Ishikawa (cell line): ENCODE measurements at regions not wholly inside any gene's neighbourhood (a gene's known extent, or its start where the extent isn't known, plus 50 kb on each side); places are given as distances from the start of the nearest gene placed in this dataset.

Experiments used
- CEBPB ChIP-seq: IDR thresholded peaks from 2 replicates; pipeline ENCODE4 v1.6.1; 2012
- CREB1 ChIP-seq: IDR thresholded peaks from 2 replicates; pipeline ENCODE4 v1.6.1; 2012; ENCODE audit warnings: low read depth
- EGR1 ChIP-seq: IDR thresholded peaks from 2 replicates; pipeline ENCODE4 v1.6.1; 2012
- EP300 ChIP-seq: IDR thresholded peaks from 2 replicates; pipeline ENCODE4 v1.6.1; 2012; ENCODE audit warnings: borderline replicate concordance
- FOXM1 ChIP-seq: IDR thresholded peaks from 2 replicates; pipeline ENCODE4 v1.6.1; 2012; ENCODE audit warnings: low read depth, borderline replicate concordance
- NFIC ChIP-seq: IDR thresholded peaks from 2 replicates; pipeline ENCODE4 v1.6.1; 2012
- RAD21 ChIP-seq: IDR thresholded peaks from 2 replicates; pipeline ENCODE4 v1.6.1; 2012; ENCODE audit warnings: low read depth
- TAF1 ChIP-seq: IDR thresholded peaks from 2 replicates; pipeline ENCODE4 v1.6.1; 2012; ENCODE audit warnings: low read depth, mild to moderate bottlenecking
- TCF12 ChIP-seq: IDR thresholded peaks from 2 replicates; pipeline ENCODE4 v1.6.1; 2012; ENCODE audit warnings: low read depth
- TEAD4 ChIP-seq: IDR thresholded peaks from 2 replicates; pipeline ENCODE4 v1.6.1; 2012
- YY1 ChIP-seq: IDR thresholded peaks from 2 replicates; pipeline ENCODE4 v1.6.1; 2012; ENCODE audit warnings: low read depth
- ZBTB7A ChIP-seq: IDR thresholded peaks from 2 replicates; pipeline ENCODE4 v1.6.1; 2012; ENCODE audit warnings: low read depth
- TF ChIP-seq, protein P1 (sequence below): IDR thresholded peaks from 2 replicates; pipeline ENCODE4 v1.6.1; 2012
- TF ChIP-seq, protein P2 (sequence below): IDR thresholded peaks from 2 replicates; pipeline ENCODE4 v1.6.1; 2012; ENCODE audit warnings: low read depth, mild to moderate bottlenecking
- TF ChIP-seq, protein P3 (sequence below): IDR thresholded peaks from 2 replicates; pipeline ENCODE4 v1.6.1; 2012

DNA sequence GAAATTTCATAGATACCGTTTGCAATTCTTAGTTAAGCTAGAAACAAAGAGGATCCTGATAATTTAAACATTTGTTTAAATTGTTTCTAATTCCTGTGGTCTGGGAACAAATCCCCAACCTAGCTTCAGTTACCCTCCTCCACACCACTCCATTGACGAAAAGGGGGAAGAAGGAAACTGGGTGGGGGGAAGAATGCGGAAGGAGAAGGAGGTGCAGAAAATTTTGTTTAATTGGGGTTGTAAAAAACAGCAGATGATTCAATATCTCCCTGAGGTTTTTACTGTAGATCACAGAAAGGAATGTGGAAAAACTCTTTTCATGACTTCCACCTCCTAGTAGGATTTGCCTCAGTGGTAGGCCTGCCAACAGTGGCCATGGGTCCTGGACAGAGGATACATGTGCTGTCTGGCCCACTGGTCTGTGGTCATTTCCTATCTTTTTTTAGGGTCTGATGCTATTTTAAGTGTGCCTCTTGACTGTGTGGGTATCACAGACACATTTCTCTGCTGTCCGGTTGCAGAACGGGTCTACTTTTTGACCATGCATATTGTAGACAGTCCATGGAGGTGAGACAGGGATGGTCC is 122.9 kb upstream of the PCED1B start:
- TF ChIP-seq YY1 (no peak), NFIC (no peak), EGR1 (no peak), RAD21 (no peak), TCF12 (no peak), CEBPB (no peak), TEAD4 (no peak), EP300 (no peak)
- TF ChIP-seq, protein P1, sequence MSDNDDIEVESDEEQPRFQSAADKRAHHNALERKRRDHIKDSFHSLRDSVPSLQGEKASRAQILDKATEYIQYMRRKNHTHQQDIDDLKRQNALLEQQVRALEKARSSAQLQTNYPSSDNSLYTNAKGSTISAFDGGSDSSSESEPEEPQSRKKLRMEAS = no peak
- TF ChIP-seq, protein P2, sequence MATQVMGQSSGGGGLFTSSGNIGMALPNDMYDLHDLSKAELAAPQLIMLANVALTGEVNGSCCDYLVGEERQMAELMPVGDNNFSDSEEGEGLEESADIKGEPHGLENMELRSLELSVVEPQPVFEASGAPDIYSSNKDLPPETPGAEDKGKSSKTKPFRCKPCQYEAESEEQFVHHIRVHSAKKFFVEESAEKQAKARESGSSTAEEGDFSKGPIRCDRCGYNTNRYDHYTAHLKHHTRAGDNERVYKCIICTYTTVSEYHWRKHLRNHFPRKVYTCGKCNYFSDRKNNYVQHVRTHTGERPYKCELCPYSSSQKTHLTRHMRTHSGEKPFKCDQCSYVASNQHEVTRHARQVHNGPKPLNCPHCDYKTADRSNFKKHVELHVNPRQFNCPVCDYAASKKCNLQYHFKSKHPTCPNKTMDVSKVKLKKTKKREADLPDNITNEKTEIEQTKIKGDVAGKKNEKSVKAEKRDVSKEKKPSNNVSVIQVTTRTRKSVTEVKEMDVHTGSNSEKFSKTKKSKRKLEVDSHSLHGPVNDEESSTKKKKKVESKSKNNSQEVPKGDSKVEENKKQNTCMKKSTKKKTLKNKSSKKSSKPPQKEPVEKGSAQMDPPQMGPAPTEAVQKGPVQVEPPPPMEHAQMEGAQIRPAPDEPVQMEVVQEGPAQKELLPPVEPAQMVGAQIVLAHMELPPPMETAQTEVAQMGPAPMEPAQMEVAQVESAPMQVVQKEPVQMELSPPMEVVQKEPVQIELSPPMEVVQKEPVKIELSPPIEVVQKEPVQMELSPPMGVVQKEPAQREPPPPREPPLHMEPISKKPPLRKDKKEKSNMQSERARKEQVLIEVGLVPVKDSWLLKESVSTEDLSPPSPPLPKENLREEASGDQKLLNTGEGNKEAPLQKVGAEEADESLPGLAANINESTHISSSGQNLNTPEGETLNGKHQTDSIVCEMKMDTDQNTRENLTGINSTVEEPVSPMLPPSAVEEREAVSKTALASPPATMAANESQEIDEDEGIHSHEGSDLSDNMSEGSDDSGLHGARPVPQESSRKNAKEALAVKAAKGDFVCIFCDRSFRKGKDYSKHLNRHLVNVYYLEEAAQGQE = no peak
- TF ChIP-seq, protein P3, sequence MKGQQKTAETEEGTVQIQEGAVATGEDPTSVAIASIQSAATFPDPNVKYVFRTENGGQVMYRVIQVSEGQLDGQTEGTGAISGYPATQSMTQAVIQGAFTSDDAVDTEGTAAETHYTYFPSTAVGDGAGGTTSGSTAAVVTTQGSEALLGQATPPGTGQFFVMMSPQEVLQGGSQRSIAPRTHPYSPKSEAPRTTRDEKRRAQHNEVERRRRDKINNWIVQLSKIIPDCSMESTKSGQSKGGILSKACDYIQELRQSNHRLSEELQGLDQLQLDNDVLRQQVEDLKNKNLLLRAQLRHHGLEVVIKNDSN = no peak

DNA sequence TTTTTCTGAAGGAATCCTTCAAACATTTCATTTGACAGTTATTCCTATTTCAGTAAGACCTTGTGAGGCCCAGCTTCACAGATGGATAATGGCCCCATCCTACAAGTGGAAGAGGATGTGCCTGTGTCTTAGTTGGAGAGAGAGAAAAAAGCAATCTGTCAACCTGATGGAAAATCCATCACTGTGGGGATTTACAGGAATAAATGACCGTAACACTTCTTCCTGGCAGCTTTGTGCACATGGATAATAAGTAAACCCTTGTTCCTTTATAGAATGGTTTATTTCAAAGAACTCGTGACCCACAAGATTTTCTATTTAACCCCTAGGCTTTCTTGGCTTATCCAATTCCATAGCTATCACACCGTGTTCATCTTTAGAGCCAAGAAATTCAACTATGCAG is 121.4 kb upstream of the PCED1B start:
- TF ChIP-seq, protein P3 = no peak

DNA sequence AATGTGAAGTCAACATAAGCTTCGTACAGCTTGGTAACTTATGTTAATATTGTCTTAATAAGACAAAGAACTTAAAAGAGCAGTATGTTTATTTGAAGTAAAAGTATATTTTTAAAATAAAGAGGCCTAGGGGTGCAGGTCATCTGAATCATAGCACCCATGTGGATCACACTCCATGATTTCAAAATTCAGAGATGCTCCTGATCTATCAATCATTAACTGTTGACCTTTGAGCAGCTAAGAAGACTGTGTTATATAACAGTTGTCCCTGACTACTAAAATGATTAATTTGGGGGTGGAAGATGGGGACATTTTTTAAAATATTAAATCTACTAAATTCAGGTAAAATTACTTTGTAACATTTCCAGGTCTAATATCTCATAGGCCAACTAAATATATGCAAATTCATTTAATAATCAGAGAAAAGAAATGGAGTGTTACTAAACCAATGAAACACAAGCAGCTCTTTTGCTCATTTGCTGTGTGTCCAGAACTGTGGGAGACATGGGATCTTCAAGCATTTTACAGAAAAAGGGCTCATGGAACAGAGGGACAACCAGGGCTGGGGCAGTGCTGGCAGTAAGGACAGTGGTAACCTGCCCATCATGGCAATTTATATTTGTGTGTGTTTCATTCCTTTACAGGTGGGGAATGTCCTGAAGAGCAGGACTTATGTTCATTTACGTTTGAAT is 120.7 kb upstream of the PCED1B start:
- TF ChIP-seq FOXM1 (no peak), CREB1 (no peak), TAF1 (no peak), ZBTB7A (no peak), TEAD4 (no peak), YY1 (no peak)

DNA sequence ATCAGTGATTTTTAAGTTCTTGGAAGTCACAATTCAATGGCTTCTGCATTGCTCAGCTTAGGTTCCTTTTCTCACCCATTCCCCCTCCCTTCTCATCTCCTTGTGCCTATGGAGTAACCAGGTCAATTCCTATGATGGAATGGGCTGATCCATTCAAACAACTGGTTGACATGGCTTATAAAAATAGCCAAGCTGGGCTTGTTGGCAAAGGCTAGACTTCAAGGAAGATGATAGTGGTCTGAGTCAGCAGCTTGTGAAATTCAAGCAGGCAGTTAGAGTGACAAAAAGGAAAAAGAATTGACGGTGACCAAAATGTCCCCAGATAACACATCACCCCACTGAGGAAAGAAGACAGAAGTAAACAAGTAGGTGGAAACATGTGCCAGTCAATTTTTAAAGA is 119.9 kb upstream of the PCED1B start:
- TF ChIP-seq YY1 = no peak
- TF ChIP-seq NFIC = peak; percentile 38; the same call in 1 of the 2 replicates
- TF ChIP-seq, protein P3 = no peak
- TF ChIP-seq TEAD4 = no peak
- TF ChIP-seq, protein P2 = no peak
- no peak for TF ChIP-seq CREB1
- no peak for TF ChIP-seq RAD21
- no peak for TF ChIP-seq ZBTB7A
- no peak for TF ChIP-seq TAF1
- TF ChIP-seq EP300 = peak; percentile 58; the same call in 1 of the 2 replicates
- TF ChIP-seq TCF12 = no peak; the same call in 1 of the 2 replicates

DNA sequence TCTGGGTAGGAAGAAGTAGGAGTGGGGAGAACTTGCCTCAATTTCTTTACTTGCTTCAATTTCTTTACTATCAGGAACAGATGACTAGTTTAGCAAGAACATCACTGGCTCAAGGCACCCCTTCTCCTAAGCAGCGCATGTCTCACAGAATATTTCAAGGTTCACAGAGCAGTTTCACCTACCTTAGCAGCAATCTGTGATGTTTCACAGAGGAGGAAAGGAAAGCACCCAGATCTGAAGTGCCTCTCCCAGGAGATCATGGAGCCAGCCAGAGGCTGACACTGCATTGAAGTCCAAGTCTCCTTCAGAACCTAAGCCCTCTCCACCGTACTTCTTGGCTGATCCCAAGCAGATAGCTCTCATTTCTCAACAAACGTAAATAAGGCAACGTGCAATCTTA is 118.7 kb upstream of the PCED1B start:
- TF ChIP-seq EGR1 (no peak), TEAD4 (no peak), NFIC (no peak)

DNA sequence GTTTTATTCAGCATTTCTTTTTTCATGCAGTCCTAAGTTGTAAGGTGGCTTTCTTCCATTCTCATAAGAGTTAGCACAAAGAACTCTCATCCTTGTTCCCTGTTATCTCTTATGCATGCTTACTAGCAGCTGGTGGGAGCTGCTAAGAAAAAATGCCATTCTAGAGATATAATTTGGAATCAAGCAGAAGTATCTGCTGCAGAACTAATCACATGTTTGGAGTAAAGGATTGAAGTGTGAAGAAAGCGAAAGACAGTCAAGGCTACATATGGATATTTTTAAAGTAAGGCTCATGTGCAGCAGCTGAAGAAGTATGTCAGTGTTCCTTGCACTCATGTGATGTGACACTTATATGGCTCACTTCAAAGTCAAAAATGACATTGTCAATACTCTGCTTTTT is 116.2 kb upstream of the PCED1B start:
- no peak for TF ChIP-seq TEAD4
- no peak for TF ChIP-seq EGR1
- TF ChIP-seq CEBPB = no peak
- TF ChIP-seq TAF1 = no peak
- TF ChIP-seq, protein P2 = no peak
- no peak for TF ChIP-seq ZBTB7A
- TF ChIP-seq CREB1 = no peak
- TF ChIP-seq, protein P1 = no peak
- no peak for TF ChIP-seq NFIC
- TF ChIP-seq FOXM1 = no peak
- no peak for TF ChIP-seq RAD21
- no peak for TF ChIP-seq TCF12
- no peak for TF ChIP-seq YY1
- no peak for TF ChIP-seq EP300
- TF ChIP-seq, protein P3 = no peak
